Suppressor macrophage (primary cell): ENCODE measurements at regions not wholly inside any gene's neighbourhood (a gene's known extent, or its start where the extent isn't known, plus 50 kb on each side); places are given as distances from the start of the nearest gene placed in this dataset.

Experiments used
- DNase-seq, 4 experiments: peaks; one replicate each; pipeline ENCODE4 v3.0.0-alpha.2; 2020 to 2022

DNA sequence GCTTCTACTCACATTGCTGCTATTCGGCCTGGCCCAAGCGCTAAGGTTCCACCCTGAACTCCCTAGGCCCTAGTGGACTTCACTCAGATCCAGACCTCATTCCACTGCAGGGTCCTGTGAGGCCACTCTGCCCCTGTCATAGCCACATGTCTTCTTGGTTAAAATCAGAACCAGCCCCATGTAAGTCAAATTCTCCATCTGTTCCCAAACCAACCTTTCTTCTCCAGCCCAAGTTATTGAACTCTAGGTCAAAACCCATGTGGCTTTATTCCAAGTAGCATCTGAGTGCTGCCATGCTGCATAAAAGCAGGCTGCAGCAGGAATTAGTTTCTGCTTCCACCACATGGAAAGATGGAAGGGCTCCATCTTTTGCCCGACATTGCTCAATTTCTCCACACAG lies 281.2 kb downstream of the SNX13 start:
- DNase-seq, result no peak

DNA sequence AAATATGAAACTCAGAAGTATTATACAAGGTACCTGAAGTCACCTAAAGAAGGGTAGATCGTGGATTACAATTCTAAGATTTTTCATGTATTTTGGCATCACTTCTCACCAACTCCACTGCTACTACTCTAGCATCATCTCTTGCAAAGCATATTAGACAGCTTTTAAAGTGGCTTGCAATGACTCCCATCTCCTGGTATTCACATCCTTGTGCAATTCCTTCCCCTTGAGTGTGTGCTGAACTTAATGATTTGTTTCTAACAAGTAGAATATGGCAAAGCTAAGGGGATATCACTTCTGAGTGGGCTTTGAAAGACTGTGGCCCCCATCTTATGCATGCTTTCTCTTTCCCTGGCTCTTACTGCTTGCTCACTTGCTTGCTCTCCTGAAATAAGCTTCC lies 280.2 kb downstream of the SNX13 start:
- DNase-seq, result no peak

DNA sequence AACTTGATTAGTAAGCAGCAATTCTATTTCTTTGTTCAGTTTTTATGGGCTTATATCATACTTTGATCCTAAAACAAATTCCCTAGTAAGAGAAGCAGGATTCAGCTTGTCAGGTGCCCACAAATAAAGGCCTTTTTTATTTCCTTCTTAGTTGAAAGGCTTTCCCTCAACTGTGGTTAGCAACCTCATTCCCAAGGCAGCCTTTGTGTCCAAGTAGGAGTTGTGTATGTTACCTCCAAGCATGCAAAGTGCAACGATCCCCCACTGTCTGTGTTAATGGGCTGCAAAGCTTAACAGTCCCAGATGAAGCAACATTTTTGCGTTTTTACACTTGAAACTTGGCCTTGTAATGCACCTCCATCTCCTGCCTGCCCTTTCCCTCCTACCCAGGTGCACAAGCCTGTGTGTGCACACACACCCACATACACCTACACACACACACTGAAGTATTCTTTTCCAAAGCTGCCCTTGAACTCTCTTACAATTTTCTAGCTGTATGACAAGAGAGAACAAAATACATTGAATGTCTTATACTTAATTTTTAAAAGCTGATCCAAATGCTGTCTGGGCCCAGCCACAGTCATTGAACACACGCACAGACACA lies 278.2 kb downstream of the SNX13 start:
- DNase-seq, result no peak

DNA sequence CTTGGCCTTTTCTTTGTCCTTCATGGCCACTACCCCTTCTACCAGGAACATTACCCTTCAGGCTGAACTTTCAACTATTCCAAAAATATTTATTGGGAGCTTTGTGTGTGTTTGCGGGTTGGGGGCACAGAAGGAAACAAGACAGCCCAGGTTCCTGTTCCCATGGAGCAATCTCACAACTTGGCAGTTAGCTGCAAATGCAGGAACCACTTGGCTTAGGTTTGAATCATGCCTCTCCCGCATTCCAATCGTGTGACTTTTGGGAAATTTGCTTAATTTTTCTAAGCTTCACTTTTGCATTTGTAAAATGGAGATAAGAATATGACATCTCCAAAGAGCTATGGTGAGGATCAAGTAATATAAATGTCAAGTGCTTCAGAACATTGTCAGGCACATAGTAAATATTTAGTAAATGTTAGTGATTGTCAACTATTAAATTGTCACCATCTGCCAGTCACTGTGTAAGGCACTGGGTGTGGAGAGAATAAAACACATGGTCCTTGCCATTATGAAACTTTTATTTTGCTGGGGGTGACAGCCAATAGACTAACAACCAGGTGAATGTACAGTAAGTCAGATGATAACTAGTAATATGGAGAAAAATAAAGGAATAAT lies 277.1 kb downstream of the SNX13 start:
- no peak for DNase-seq

DNA sequence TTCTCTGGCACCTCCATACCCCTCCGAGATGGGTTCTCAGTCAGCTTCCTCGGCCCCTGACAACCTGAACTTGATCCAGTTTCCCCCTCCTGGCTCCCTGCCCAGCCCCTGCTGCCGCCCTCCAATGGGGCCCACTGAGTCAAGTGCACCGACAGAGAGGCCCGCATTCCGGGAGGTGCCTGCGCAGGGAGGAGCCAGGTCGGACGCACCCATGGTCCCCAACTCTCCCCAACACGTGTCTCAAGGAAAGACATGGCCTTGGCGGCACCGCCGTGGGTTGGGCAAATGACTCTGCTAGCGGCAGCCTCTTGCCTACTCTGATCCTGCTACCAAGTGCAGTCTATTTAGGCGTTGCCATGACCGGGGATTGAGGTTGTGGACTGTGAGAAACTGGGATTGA lies 275.3 kb downstream of the SNX13 start:
- DNase-seq, result no peak

DNA sequence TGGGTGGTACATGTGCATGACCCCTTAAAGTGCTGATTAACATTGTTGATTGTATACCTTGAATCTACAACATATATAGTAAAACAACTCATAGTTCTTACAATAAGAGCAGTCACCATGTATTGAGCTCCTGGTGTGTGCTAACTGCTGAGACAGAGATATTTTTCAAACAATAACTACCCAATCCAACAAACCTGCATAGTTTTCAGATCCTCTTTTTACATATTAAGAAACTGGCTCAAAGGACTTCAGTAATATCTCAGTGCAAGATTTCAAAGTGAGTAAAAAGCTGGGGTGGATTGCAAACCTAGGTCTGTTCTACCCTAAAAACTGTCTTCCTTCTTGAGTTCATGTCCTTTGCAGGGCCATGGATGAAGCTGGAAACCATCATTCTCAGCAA lies 272.2 kb downstream of the SNX13 start:
- peak in 2 of 4 experiments; percentile 20 to 28 for DNase-seq

DNA sequence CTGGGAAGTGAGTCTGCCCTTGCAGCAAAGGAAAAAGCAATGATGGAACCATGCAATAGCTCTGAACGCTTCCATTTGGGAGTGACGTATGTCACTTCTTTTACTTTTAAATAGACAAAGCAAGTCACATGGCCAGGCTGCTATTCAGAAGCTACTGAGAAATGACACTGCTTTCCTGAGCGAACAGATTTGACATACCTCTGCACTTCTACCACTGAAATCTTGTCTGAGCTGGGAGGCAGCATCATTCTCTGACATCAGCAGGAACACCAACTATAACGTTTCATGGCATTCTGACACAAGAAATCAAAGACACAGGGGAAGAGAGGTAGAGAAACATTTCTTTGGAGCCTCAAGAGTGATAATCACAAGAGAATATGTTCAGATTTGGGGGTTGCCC lies 271.1 kb downstream of the SNX13 start:
- DNase-seq, result no peak

DNA sequence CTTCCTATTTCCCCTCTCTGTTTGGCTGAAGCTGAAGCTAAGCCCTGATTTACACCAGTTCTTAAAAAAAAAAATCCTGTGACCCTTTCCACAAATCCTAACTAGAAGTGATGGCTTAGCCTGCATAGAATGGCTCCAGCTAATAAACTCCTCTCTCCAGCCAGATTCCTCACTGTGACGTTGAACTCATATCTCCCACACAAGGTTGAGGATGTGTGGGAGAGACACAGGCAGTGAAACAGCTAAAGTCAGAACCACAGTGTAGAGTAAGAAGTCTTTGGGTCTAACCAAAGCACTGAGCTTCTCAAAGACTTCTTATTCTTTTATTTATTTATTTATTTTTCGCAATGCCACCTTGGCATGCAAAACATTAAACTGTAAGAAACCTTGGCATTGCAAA lies 268.3 kb downstream of the SNX13 start:
- peak in 3 of 4 experiments; percentile 30 to 47 (median 42) for DNase-seq

DNA sequence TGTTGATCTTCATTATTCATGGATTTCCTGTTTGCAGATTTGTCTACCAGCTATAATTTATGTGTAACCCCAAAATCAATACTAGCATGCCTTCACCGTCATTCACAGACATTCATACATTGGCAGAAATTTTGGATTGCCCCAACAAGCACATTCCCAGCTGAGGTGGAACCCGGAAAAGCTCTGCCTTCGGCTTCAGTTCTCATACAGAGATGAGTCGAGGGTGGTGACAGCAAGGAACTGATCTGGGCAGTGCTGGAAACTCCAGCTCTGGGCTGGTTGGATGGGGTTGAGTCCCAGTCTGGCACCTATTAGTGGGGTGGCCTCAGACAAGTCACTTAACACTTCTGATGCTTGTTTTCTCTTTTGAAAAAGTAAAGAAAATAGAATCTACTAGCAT lies 267.5 kb downstream of the SNX13 start:
- no peak for DNase-seq

DNA sequence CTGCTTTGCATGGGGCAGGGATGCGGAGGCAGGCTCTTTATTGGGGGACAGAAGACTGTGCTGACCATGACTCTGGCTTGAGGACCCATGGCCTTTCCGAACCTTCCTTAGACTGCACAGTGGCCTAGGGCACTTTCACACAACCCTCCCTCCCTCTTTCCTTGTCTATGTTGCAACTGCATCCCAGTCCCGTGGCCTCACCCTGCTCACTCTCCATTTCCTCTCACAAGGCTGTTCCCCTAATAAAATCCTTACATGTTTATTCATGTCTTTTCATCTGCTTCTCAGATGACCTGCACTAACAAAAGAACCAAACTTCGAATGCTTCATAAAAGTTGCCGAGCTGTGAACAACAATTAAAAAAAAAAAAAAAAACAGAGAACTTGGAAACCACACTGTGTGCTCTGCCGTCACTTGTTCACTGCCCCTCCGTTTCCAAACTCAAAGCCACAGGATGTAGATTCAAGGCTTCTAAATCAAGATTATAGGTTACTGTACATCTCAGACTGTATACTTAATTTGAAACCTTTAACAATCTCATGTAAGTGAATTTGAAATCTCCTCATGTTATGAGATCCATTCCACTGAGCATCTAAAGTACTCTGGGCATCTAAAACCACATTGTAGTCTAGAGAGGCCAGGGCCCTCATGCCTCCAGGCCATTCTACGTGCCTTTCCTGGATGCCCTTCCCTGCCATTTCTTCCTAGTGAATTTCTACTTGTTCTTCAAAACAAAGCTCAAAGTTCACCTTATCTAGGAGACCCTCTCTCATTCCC lies 265.9 kb downstream of the SNX13 start:
- peak; percentile 40 to 73 (median 66) for DNase-seq

DNA sequence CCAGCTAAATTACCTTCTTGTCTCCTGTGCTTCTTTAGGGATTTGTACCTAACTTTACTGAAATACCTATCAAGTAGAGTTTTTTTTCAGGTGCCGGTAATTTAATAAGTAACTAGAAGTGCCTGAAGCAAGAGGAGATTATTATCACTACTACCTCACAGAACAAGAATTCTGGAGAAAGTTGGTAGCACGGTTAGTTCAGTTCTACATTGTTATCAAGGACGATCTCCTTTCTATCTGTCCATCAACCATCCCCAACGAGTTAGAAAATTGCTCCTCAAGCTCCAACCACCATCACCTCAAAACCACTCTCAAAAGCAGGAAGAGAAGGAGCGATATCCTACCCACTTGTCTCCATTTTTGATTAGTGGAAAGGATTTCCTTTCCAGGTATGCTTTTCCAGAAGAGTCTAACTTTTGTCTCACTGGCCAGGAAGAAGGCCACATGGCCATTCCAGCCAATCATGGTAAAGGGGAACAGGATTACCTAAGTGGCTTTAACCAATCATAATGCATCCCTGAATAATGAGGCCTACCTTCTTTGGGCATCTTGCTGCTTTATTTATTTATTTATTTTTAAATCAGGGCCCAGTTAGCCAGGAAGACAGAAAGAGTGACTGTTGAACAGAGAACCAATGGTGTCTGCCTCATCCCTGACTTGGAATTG lies 265.2 kb downstream of the SNX13 start:
- no peak for DNase-seq

DNA sequence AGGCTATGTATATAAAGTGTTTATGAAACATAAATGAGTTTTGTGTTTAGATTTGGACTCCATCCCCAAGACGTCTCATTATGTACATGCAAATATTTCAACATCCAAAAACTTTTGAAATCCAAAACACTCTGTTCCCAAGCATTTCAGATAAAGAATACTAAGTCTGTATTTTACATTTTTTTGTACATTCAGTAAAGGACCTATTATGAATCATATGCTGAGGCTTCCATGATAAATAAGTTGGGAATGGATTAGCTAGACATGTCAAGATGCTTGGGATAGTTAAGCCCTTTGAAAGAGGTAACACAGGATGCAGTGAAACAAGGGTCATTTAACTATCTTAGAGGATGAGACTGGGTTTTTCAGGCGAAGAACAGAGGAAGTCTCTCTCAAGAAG lies 262.9 kb downstream of the SNX13 start:
- no peak for DNase-seq

DNA sequence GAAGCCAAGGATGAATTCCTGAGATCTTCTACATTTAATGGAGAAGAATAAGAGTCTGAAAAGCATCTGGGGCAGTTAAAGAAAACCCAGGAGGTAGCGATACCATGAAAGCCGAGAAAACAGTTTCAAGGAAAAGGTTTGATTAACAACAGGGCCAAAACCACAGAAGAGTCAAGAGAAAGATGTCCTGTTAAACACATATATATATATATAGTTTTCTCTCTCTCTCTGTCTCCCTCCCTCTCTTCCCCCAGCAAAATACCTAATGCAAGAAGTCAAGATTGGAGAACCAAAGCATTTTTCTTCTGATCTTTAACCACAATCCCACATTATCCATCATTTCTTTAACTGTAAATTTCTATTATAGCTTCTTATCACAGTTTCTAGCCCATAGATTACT lies 261.4 kb downstream of the SNX13 start:
- DNase-seq, result no peak

DNA sequence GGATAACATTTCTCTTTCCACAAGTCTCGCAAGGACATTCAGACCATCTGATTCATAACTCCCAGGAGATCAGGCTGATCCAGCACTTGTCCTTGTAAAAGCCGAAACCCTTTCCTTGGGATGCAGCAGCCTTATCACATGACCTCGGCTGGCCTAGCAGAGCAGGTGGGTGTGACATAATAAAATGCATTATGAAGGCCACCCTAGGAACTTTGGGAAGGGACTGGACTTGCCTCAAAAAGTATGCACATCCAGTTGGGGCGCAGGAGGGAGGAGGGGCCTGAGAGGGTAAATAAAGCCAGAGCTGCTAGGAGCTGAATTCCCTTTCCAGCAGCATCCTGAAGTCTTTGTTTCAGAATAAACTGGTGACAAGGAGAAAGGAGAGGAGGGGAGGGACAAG lies 260.8 kb downstream of the SNX13 start:
- DNase-seq, result no peak

DNA sequence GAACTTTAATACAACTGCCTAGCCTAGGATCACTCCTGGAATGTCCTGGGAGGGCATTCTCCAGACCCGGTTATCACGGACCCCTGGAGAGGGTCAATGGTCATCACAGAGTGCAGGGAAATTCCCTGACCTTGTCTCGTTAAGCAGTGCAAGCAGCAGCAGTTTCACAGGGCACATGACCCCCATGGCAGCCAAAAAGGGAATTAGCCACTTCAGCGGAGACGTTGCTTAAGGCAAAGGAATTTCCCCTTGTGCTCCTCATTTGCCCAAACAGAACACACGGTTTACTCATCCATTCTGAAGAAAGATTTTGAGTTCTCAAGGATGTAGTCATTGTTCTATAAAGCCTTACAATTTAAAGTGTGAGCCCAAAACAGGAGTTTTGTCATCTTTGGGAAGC lies 260.3 kb downstream of the SNX13 start:
- DNase-seq, result peak; percentile 88 to 95 (median 92)

DNA sequence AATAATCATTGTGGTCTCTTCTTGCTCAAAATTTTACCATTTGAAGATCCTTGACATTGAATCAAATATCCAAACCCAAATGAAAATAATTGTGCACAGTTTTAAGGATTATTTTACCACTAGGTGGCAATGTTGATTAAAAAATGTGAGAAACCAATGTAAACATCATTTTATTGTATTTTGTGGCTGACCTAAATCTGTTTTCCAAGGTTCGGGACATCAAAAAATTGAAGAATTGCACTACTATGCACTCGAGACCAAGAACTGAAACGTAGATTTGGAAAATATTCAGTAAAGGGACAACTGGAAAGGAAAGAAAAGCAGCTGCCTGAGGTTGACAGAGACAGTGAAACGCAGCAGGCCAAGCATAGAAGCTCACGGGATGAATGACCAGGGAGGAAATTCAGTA lies 259.3 kb downstream of the SNX13 start:
- peak in 3 of 4 experiments; percentile 28 to 84 (median 65) for DNase-seq

DNA sequence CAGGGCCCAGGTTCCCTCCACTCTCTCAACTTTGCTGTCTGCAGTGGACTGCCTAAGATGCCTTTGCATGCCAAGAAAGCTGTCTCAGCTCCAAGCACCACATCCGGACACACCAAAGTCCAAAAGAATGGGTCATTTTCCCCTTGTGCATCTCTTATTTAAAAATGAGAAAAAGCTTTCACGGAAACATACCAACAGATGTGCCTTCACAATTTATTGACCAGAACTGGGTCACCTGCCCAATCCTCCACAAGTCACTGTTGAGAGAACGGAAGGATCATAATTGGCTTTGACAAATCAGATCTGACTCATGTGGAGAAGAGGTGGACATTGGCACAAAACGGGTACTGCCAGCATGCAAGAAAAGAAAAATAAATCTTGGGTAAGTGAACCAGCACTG lies 258.3 kb downstream of the SNX13 start:
- DNase-seq, result no peak

DNA sequence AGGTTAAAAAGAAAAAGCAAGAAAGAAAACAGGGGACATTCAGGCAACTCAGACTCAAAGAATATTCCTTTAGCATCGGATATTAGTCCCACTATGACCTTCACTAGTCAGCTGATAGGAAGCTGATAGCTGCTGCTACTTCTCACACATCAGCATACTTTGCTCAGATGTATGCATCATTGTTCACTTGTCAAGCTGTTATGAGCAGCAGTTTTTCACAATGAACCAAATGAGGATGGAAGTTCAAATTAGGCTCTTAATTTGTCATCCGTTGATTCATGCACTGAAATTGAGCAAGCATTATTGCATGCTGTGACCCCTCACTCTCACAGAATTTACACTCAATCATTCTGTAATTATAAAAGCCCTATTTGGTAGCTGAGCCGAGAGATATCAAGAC lies 257.7 kb downstream of the SNX13 start:
- DNase-seq, result peak in 3 of 4 experiments; percentile 12 to 54 (median 22)

DNA sequence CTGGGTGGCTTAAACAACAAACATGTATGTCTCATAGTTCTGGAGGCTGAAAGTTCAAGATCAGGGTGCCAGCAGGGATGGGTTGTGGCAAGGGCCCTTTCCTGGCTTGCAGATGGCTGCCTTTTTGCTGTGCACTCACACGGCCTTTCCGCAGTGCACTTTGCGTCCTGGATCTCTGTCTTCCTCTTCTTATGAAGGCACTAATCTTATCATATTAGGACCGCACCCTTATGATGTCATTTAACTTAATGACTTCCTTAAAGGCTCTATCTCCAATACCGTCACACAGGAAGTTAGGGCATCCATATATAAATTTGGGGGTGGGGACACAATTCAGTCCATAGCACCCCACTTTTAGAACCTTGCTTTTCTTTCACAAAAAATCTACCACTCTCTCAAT lies 255.2 kb downstream of the SNX13 start:
- no peak for DNase-seq

DNA sequence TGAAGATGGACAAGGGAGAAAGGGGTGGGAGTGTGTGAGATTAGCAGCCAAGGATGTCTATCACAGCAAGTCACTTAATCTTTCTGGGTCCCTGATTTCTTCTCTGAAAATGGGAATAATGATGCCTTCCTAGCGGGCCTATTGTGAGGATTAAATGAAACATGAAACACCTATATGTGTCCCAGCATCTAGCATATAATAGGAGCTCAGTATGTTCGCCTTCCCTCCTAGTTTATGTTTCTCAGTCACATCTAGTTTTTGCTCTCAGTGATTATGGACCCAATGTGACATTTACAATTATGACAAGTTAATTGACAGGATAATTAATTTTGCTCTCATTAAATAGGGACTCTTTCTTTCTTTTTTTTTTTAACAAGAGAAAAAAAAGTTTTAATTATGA lies 252.9 kb downstream of the SNX13 start:
- no peak for DNase-seq

DNA sequence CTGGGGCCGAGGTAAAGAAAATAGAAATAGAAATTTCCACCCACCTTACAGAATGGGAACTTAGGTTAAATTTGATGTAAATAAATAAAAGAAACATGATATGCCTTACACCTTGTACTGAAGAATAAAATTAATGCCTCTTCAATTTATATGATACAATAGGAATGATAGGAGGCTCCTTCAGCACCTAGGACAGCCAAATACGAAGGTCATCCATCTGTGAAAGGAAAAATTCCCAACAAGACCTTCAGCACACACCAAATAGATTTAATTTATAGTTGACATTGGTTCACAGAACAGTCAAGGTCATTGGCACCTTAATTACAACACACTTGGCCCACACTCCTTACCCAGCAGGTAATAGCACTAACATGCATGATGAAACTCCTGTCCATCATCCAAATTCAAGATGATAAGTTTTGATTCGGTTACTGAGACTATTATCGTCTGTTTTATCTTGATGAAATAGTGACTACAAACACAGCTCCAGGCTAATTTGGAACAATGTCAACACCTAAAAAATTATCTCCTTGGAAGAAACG lies 250.9 kb downstream of the SNX13 start:
- no peak for DNase-seq

DNA sequence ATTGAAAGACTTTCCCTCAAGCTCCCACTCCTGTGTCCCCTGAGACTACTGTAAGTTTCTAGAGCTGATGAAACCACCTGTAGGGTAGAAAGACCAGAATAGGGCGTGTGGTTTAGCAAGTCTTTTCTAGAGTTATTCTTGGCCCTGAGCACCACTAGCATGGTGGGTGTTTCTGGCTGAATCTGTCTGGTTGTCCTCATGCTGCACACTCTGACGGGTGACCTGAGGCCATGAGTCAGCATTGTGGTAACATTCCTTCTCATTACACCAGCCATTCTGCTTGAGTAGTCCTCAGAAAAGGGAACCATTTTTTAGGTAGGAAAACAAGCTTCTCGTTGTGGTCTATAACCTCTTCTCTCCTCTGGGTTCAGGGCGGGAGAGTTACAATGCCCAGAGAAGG lies 250.3 kb downstream of the SNX13 start:
- peak; percentile 68 to 89 (median 83) for DNase-seq

DNA sequence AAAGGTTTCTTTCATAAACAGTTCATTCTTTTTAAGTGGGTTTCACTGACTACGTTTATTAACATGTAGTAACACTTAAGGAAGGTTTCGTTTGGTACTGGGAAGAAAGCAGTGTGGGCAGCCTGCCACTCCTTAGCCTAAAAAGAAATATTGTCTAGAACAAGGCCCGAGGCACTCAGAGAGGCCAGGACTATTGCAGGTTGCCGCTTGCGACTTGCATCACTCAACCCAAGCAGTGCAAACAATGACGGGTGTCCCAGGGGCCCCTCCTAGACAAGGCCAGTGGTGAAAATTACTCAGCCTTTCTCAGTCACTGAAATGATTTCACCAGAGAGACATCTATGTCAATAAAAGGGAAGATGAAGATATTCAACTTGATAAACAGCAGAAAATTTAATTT lies 243.9 kb downstream of the SNX13 start:
- no peak for DNase-seq
